Right renal pelvis (tissue), 4 donors: ENCODE measurements at regions not wholly inside any gene's neighbourhood (a gene's known extent, or its start where the extent isn't known, plus 50 kb on each side); places are given as distances from the start of the nearest gene placed in this dataset.
"Not testable (repeated sequence)": the region's sequence is repeated elsewhere in the genome, so short reads cannot be mapped to it uniquely, and the experiment has no call there.

Source experiments
- DNase-seq, 4 donors: peaks; one replicate each; pipeline ENCODE4 v3.0.0-alpha.2; 2013; ENCODE audit warnings: low read depth in 4 of 4, low spot score in 3 of 4, missing footprints in 1 of 4

GRCh38 chr6:49370518-49370917 lies 92.5 kb downstream of the MMUT start:
- DNase-seq = no peak

GRCh38 chr6:49366539-49366938 lies 96.5 kb downstream of the MMUT start:
- DNase-seq = no peak

- no peak for DNase-seq
Observed at GRCh38 chr6:49348561-49348960, 114.5 kb downstream of the MMUT start.

GRCh38 chr6:49342410-49342809 lies 120.6 kb downstream of the MMUT start:
- DNase-seq = no peak

- no peak for DNase-seq
Observed at GRCh38 chr6:49341869-49342268, 121.2 kb downstream of the MMUT start.

GRCh38 chr6:49339096-49339495 lies 124.0 kb downstream of the MMUT start:
- DNase-seq = no peak

GRCh38 chr6:49336514-49337131 lies 126.4 kb downstream of the MMUT start:
- DNase-seq = no peak

- no peak for DNase-seq
Observed at GRCh38 chr6:49333345-49334125, 129.5 kb downstream of the MMUT start.

- no peak for DNase-seq
Observed at GRCh38 chr6:49332781-49333180, 130.3 kb downstream of the MMUT start.

- DNase-seq = no peak
Observed at GRCh38 chr6:49329186-49329585, 133.9 kb downstream of the MMUT start.

- no peak for DNase-seq
Observed at GRCh38 chr6:49328051-49328744, 134.9 kb downstream of the MMUT start.

- no peak for DNase-seq
Observed at GRCh38 chr6:49327571-49327970, 135.5 kb downstream of the MMUT start.

- DNase-seq = no peak
Observed at GRCh38 chr6:49327005-49327404, 136.0 kb downstream of the MMUT start.

- DNase-seq = no peak
Observed at GRCh38 chr6:49326347-49326746, 136.7 kb downstream of the MMUT start.

- no peak for DNase-seq
Observed at GRCh38 chr6:49325891-49326290, 137.2 kb downstream of the MMUT start.

GRCh38 chr6:49322861-49323260 lies 140.2 kb downstream of the MMUT start:
- DNase-seq = no peak

- DNase-seq = no peak
Observed at GRCh38 chr6:49321561-49322072, 141.4 kb downstream of the MMUT start.

- DNase-seq = no peak
Observed at GRCh38 chr6:49305010-49305409, 158.0 kb downstream of the MMUT start.

- not testable (repeated sequence) for DNase-seq
Observed at GRCh38 chr6:49304393-49304792, 158.7 kb downstream of the MMUT start.

- DNase-seq = no peak
Observed at GRCh38 chr6:49300911-49301310, 162.1 kb downstream of the MMUT start.

- DNase-seq = no peak
Observed at GRCh38 chr6:49300443-49300842, 162.6 kb downstream of the MMUT start.

- no peak for DNase-seq
Observed at GRCh38 chr6:49299279-49299678, 163.8 kb downstream of the MMUT start.
